HL-60/S4 (cell line): ENCODE measurements at regions not wholly inside any gene's neighbourhood (a gene's known extent, or its start where the extent isn't known, plus 50 kb on each side); places are given as distances from the start of the nearest gene placed in this dataset.
"Not testable (repeated sequence)": the region's sequence is repeated elsewhere in the genome, so short reads cannot be mapped to it uniquely, and the experiment has no call there.

Experiments
- in situ Hi-C: fragments of 300-500 bp; cut with MboI; formaldehyde crosslinking; loops from 2 replicates; pipeline ENCODE4 v1.14.3; 2022; ENCODE audit warnings: low sequenced_read_pairs

DNA sequence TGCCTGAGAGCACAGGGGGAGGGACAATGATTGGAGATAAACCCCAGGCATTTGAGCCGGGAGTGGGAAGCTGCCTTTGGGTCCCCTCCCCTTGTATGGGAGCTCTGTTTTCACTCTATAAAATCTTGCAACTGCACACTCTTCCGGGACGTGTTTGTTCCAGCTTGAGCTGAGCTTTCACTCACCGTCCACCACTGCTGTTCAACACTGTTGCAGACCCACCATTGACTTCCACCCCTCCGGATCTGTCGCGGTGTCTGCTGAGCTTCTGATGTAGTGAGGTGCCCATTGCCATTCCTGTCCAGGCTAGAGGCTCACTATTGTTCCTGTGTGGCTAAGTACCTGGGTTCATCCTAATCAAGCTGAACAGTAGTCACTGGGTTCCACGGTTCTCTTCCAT is 231.6 kb upstream of the CWC22 start:
- in situ Hi-C loops: no loop called here

GRCh38 chr2:180236061-180236460 is 229.0 kb upstream of the CWC22 start:
- in situ Hi-C loops: not testable (repeated sequence)

GRCh38 chr2:180235506-180235905 is 228.4 kb upstream of the CWC22 start:
- in situ Hi-C loops: not testable (repeated sequence)

DNA sequence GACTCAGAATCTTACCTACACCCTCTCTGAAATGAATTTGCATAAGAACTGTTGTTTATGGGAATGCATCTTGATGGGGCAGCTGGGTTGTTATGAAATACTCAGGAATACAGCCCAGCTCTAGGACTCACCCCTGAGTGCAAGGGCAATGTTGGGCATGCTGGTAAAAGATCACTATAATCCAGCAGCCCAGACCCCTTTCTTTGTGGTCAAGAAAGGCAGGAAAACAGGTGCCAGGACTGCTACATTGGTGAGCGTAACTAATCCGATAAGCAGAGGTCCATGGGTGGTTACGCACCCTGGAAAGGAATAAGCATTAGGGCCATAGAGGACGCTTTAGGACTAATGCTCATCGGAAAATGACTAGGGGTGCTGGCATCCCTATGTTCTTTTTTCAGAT is 227.9 kb upstream of the CWC22 start:
- in situ Hi-C loops: not testable (repeated sequence)

DNA sequence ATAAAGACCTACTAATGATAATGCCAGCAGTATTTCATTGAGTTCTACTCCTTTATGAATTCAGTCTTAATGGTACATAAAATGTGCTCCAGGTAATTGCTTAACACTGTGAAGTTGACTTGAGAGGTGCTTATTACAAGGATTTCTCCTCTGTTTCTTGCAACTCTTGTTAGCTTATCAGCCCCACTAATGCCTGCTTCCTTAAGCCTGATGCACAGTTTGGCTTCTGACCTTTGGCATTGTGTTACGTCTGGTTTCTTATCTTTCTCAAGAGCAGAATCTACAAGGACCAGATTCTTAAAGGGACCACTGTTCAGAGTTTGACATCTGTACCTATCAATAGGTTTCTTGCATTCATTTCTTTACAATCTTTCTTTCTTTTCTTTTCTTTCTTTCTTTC is 223.9 kb upstream of the CWC22 start:
- in situ Hi-C loops: no loop called here

GRCh38 chr2:180227461-180227860 is 220.4 kb upstream of the CWC22 start:
- in situ Hi-C loops: no loop called here

DNA sequence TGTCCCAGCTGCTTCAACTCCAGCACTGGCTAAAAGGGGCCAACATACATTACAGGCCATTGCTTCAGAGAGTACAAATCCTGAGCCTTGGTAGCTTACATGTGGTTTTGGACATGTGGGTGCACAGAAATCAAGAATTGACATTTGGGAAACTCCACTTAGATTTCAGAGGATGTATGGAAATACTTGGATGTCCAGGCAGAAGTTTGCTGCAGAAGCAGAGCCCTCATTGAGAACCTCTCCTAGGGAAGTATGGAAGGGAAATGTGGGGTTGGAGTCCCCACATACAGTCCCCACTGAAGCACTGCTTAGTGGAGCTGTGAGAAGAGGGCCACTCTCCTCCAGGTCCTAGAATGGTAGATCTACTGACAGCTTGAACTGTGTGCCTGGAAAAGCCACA is 218.0 kb upstream of the CWC22 start:
- in situ Hi-C loops: no loop called here

GRCh38 chr2:180222644-180223043 is 215.5 kb upstream of the CWC22 start:
- in situ Hi-C loops: no loop called here

- in situ Hi-C loops: no loop called here
Measured at GRCh38 chr2:180219491-180219890, 212.4 kb upstream of the CWC22 start.

DNA sequence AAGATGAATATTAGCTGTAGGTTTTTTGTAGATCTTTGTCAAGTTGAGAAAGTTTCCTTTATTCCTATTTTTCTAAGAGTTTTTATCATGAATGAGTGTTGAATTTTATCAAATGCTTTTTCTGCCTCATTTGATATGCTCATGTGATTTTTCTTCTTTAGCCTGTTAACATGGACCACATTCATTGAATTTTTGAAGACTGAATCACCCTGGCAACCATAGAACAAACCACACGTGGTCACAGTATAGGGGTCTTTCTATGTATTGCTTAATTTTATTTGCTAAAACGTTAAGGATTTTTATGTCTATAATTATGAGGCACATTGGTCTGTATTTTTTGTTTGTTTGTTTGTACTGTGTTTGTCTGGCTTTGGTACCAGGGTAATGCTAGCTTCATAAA is 201.7 kb upstream of the CWC22 start:
- in situ Hi-C loops: no loop called here

DNA sequence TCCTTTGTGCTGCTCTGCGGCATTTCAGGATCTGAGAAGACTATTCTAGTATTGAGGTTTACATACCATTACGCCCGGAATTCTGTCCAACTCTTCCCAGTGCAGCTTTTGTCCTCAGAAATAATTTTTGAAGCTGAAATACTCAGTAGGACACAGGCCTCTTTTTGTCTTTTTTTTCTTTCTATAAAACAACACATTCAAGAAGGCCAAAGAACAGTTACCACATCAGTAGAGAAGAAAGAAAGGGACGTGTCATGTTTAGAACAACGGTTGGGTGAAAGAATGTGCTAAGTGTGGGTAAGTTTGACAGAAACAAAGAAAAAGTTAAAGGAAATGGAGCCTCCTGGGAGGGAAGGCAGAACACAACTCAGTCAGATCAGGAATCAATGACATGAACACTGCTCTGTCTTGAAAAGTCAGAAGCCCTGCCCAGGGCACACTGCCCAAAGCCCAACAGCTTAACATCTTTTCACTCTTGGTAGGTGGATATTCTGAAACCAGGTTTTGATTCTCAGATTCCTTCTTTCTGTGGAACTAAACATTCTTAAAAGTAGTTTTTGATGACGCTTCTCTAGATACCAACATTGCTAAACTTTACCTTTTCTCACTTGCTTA is 198.6 kb upstream of the CWC22 start:
- in situ Hi-C loops: no loop called here

GRCh38 chr2:180203972-180204371 is 196.9 kb upstream of the CWC22 start:
- in situ Hi-C loops: no loop called here

GRCh38 chr2:180202467-180202951 is 195.4 kb upstream of the CWC22 start:
- in situ Hi-C loops: no loop called here

- in situ Hi-C loops: no loop called here
Measured at GRCh38 chr2:180196419-180196977, 189.4 kb upstream of the CWC22 start.

DNA sequence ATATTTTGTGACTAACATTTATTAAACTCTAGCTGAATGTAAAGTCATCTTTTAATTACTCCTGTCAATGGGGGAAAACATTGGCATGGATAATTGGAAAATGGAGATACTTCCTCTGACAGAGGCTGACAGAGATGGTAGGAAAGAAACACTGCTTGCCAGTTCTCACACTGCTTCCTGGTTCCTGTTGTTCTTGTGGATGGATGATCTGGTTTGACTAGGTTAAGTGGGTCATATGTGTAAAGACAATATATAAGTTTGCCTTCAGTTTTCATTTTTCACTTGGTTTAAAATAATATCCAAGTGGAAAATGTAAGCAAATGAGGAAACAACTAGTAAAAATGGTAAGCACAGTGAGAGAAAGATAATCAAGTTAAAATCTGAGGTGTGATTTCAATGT is 188.8 kb upstream of the CWC22 start:
- in situ Hi-C loops: no loop called here

DNA sequence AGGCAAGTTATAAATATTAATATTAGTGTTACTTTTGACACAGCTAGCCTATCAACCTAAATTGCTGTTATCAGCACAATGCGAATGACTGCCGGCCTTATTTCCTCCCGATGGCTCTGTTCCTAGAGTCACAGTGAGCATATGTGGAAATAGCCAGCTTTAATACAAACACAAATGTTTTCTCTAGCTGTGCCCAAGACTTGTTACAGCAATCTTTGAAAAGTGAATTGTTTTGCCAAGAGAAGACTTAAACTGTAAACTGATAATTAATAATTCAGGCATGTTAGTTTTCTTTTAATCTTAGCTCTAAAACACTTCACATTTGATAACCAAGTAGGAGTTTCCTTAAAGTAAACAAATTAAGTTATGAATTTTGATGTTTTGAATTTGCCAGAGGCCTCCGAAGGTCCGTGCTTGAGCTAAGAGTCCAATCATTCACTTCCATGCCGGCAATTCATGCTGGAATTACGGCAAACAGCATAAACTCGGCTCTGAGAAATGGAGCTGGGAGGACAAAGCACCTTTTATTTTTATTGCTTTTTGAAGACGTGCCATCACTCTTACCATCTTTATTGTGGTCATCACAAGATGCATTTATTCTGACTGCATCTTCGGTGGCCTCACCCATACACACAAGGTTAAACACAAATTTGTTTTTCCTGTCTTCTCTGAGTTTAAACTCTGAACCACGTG is 184.5 kb upstream of the CWC22 start:
- in situ Hi-C loops: no loop called here

DNA sequence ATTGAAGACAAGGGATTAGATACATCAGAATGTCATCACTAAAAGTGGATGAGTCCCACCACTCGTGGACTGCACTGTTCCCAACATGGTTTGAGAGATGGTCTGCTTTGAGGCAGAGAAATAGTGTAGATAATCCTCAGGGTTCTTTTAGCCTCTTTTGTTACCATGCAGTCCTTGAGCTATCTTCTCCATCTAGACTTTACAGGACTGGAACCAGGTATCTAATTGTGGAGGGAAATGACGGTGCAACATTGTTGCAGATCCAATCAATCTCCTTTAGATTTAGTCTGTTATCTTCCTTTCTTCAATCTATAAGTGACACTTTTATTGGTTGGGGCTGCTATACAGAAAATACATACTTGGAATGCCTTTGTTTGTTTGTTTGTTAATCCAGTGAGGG is 183.8 kb upstream of the CWC22 start:
- in situ Hi-C loops: no loop called here

- in situ Hi-C loops: no loop called here
Measured at GRCh38 chr2:180187611-180188010, 180.5 kb upstream of the CWC22 start.

DNA sequence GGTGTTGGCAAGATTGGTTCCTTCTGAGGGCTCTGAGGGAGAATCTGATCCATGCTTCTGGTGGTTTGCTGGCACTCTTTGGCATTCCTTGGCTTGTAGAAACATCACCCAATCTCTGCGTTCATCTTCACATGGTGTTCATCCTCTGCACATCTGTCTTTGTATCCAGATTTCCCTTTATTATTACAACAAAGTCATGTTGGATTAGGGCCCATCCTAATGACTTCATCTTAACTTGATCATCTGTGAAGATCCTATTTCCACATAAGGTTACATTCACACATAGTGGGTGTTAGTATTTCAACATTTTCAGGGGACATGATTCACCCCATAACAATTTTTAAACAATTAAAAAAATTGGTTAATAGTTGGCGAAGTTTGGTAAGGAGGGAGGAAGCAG is 177.4 kb upstream of the CWC22 start:
- in situ Hi-C loops: no loop called here

GRCh38 chr2:180180511-180180910 is 173.4 kb upstream of the CWC22 start:
- in situ Hi-C loops: no loop called here

DNA sequence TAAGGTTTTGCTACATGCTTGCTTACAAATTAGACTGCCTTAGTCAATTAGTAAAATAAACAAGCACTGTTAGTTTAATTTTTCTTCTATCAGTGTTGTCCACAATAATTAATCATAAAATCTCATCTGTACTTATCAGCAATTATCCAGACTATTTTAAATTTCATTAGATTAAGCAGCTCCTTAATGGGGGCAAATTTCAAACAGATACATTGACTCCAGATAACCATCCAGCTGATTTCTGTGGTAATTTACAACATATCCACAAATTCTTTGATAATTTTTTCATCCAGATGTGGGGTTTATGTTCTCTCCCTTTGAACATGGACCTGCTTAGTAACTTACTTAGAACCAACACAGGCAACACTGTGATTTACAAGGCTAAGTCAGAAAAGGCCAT is 170.4 kb upstream of the CWC22 start:
- in situ Hi-C loops: no loop called here

DNA sequence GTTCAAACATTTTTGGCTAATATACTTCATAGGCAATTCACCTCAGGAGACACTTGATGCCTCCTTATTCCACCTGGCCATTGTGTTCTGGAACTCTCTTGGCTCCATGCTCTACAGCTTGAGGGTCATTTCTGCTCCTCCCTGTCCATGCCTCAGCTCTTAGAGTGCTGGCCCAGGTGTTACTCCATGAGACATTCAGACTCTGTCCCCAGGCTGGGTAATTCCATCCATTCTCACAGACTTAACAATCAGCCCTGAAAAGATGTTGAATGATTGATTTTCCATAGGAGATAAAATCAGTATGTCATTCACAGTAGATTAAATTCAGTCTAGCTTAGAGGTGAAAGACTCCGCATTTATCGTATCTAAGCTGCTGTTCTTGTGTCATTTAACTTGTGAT is 168.6 kb upstream of the CWC22 start:
- in situ Hi-C loops: no loop called here
